GM19193 (cell line): ENCODE measurements at regions not wholly inside any gene's neighbourhood (a gene's known extent, or its start where the extent isn't known, plus 50 kb on each side); places are given as distances from the start of the nearest gene placed in this dataset.

Source experiments
- POLR2A ChIP-seq: IDR thresholded peaks from 4 replicates; pipeline ENCODE4 v1.6.1; 2011; ENCODE audit not compliant: insufficient read depth, insufficient read length; ENCODE audit errors: extremely low read depth

- TF ChIP-seq POLR2A = no peak
Observed at GRCh38 chr3:144059481-144059880, 87.9 kb downstream of the DIPK2A start.

DNA sequence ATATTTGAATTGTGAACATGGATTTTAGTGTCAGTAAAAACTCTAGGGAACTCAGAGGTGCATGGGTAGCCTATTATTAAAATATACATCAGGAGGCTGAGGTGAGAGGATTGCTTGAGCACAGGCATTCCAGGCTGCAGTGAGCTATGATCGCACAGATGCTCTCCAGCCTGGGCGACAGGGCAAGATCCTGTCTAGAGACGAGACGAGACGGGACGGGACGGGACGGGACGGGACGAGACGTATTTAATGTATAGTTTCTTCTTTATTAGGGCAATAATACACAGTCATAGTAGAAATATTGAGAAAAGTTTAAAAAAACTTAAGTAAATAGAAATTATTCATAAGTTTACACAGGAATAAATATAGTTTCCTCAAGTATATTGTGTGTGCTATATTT, 89.3 kb downstream of the DIPK2A start:
- no peak for TF ChIP-seq POLR2A

GRCh38 chr3:144063306-144063705, 91.7 kb downstream of the DIPK2A start:
- no peak for TF ChIP-seq POLR2A

DNA sequence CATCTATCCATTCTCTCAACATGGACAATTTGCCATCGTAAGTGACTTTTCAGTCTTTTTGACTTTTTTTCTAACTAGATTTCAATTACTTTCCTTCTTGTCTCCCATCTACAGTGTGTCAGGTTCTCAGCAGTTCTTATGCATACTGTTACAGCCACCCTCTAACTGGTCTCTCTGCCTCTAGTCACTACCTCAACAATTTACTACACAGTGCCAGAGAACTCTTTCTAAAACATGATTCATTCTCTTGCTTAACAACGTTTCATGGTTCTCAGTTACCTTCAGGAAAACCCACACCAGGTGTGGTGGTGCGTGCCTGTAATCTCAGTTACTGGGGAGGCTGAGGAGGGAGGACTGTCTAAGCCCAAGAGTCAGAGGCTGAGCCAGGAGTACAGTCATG, 95.4 kb downstream of the DIPK2A start:
- TF ChIP-seq POLR2A = no peak

GRCh38 chr3:144073698-144074097, 102.1 kb downstream of the DIPK2A start:
- no peak for TF ChIP-seq POLR2A

DNA sequence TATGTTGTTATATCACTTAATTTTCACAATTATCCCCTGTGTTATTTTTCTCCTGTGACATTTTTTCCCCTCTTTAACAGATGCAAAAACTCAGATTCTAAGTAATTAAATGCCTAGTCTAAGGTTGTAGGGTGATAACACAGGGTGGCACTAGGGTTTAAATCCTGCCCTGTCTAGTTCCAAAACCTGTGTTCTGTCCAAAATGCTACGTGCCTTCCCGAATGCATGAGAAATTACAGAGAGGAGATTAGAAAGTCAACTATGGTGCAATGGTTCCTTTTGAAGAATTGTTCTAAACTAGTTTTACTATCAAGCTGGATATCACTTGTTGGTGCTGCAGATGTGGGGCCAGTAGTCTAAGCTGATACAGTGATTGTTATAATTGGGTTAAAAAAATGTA, 108.0 kb downstream of the DIPK2A start:
- TF ChIP-seq POLR2A = no peak

DNA sequence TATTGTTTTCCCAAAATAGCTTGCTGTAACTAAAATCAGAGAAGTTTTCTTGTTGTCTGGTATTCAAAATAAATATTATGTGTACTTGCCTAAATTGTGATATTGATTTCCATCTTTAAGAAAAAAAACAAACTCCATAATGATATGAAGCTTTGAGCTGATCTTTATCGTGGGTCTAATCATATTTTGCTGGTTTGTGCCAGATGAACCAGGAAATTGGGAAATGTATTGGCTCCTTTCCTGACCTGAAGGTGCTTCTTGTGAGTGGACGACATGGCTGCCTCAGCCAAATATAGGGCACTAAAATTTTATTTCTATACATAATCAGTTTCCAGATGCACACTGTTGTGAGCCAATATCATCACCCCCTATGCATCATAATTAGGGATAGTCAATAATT, 113.3 kb downstream of the DIPK2A start:
- TF ChIP-seq POLR2A = no peak

DNA sequence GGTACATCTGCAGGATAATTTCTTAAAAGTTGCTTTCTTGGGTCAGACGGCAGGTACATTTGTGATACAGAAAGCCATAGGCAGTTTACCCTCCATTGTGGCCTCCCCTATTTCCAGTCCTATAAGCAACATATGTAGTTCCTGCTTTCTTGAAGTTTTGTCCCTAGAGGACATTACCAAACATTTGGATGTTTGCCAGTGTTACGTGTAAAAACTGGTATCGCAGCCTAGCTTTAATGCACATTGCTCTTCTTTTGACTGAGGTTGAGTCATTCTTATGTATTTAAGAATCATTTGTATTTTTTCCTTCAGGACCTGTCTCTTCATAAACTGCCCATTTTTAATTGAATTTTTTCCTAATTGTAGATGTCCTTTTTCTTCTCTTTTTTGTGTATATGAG, 114.3 kb downstream of the DIPK2A start:
- TF ChIP-seq POLR2A = no peak

DNA sequence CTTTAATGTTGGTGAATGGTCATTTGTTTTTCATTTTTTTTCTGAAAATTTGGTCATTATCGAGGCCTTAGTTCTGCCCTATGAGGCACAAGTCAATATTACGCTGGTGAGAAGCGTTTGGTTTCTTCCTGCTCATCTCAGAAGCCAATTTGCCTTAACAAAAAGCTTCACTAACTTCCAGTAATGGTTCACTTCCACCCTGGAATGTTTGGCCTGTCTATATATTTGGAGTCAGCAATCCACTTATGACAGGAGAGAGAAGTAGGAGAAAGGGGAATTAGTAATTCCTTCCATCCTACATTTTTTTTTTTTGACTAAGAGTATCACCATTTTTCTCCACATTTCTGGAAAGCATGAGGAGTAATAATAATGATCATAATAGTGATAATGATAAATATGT, 124.4 kb downstream of the DIPK2A start:
- TF ChIP-seq POLR2A = no peak

DNA sequence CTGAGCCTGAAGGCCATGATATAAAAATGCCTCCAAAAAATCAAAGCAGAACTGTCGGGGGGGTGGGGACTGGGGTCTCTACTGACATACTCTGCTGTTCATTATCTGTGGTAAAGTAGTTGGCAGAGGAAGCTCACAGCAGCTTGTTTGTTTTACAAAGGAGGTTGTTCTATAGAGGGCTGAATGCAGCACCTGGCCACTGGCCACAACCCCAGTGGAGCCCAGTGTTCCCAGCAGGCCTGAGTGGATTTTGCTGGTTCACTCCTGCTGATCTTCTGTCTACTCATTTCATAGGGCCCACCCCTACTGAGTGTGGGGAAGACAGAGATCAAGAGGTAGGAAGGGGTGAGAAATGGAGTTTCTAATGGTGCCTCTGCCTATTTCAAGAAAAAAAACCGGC, 125.5 kb downstream of the DIPK2A start:
- no peak for TF ChIP-seq POLR2A

DNA sequence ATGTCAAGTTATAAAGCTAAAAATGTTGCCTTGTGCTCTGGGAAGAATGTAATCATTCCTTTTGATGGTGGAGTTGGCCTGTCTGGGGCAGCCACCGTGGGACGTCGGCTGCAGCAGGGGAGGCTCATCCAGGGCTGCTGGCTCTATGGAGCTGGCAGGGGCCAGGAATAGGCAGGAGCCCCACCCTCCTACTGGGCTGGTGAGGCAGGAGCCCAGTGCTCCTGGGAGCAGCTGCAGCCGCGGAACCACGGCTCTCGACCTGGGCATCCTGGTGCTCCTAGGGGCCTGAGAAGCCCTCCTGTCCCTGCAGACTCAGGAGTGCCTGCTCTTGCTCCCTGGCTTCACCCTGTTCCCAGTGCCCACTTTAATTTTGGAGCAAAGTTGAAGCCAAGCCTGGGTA, 127.1 kb downstream of the DIPK2A start:
- no peak for TF ChIP-seq POLR2A

DNA sequence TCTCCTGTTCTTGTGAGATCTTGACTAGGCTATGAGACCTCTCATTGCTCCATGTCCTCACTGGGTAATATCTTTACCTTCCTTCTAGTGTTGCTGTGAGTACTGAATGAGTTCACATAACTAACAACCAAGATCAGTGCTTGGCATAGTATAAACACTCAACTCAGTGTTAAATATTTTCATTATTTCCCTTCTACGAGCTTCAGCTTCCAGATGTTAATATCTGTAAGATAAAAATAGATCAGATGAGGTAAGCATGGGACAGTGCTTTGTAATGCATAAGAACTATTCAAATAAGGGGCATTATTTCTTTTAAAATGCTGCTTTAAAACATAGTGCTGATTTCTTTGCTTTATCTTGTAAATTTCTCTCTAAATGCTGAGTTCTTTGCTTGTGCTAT, 130.8 kb downstream of the DIPK2A start:
- TF ChIP-seq POLR2A = no peak

GRCh38 chr3:144104186-144104585, 132.6 kb downstream of the DIPK2A start:
- TF ChIP-seq POLR2A = no peak

GRCh38 chr3:144104679-144105078, 133.1 kb downstream of the DIPK2A start:
- no peak for TF ChIP-seq POLR2A

GRCh38 chr3:144105542-144105941, 133.9 kb downstream of the DIPK2A start:
- no peak for TF ChIP-seq POLR2A

GRCh38 chr3:144106970-144107369, 135.3 kb downstream of the DIPK2A start:
- TF ChIP-seq POLR2A = no peak

DNA sequence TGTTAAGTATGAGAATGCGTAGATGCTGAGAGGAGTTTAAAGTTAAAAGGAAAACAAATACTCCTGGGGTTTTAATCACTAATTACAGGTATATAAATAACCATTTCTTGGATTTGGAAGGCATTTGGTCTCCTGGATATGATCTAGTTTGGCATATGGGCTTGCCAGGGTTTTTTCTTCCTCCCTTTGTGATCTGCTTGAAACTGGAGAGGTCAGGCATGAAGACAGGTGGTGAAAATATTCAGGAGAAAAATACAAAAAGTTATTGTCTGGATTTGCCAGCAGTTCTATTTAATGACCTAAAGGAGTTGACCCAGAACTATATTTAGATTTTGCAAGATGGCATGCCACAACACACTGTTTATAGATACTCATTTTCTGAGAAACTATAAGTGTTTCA, 136.3 kb downstream of the DIPK2A start:
- TF ChIP-seq POLR2A = no peak

- no peak for TF ChIP-seq POLR2A
Observed at GRCh38 chr3:144109944-144110343, 138.3 kb downstream of the DIPK2A start.

- no peak for TF ChIP-seq POLR2A
Observed at GRCh38 chr3:144112036-144112435, 140.4 kb downstream of the DIPK2A start.

DNA sequence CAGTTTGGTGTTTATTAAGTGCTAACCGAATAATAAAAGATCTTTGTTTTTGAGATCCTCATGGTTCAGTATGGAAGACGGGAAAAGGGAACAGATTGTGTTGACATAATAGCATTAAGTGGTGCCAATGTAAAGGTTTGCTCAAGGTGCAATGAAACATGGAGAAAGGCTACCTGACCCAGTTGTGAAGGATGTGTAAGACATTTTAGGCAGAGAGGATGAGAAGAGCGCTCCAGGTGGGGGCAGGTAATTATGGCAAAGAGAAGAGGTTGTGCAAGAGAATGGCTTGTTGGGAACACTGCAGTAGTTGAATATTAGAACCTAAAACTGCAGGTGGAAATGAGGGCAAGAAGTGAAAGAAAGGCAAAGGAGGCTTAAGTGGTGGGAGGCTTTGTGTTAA, 140.8 kb downstream of the DIPK2A start:
- no peak for TF ChIP-seq POLR2A
